ENCODE measurements at regions not wholly inside any gene's neighbourhood (a gene's known extent, or its start where the extent isn't known, plus 50 kb on each side); places are given as distances from the start of the nearest gene placed in this dataset.
"Not testable (repeated sequence)": the region's sequence is repeated elsewhere in the genome, so short reads cannot be mapped to it uniquely, and the experiment has no call there.

DNA sequence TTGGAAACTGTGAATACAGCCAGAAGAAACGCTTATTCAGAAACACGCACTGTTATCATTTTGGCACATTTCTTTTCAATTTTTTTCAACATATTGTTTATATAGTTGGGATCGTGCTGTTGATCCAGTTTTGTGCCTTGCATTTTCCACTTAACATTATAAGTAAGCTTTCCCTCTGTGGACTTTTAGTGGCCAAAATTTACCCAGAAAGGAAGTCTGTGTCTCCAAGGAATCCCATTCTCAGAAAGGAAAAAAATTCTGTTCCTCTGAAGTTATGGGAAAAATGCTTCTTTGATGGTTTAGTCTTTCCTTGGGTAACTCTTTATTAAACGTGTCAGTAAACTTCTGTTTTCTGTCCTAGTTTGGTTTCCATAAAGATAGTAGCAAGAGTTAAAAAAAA, 280.0 kb downstream of the REEP3 start:
- H3K4me3 ChIP-seq (ENCODE audit: low read length): no peak overlapping the region
- no peak for TF ChIP-seq ZNF274 (IDR thresholded peaks at IDR 0.05; ENCODE audit: low read depth, low read length)

DNA sequence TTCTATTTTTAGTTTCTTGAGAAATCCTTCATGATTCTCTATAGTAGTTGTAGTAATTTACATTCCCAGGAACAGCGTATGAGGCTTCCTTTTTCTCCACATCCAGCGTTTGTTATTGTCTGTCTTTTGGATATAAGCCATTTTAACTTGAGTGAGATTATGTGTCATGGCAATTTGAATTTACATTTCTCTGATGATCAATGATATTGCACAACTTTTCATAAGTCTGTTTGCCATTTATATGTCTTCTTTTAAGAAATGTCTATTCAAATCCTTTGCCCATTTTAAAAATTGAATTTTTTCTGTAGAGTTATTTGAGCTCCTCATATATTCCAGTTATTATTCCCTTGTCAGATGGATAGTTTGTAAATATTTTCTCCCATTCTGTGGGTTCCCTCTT, 285.1 kb downstream of the REEP3 start:
- no peak for TF ChIP-seq ZNF274 (IDR thresholded peaks at IDR 0.05; ENCODE audit: low read depth, low read length)
- no peak overlapping the region for H3K4me3 ChIP-seq (ENCODE audit: low read length)

DNA sequence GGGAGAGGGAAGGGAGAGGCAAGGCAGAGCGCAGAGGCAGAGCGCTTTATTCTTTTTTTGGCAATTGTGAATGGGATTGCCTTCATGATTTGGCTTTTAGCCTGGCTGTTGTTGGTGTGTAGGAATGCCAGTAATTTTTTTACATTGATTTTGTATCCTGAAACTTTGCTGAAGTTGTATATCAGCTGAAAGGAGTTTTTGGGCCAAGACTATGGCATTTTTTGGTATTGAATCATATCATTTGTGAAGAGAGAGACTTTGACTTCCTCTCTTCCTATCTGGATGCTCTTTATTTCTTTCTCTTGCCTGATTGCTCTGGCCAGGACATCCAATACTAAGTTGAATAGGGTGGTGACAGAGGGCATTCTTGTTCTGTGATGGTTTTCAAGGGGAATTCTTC, 291.3 kb downstream of the REEP3 start:
- TF ChIP-seq ZNF274 (IDR thresholded peaks at IDR 0.05; ENCODE audit: low read depth, low read length): no peak

DNA sequence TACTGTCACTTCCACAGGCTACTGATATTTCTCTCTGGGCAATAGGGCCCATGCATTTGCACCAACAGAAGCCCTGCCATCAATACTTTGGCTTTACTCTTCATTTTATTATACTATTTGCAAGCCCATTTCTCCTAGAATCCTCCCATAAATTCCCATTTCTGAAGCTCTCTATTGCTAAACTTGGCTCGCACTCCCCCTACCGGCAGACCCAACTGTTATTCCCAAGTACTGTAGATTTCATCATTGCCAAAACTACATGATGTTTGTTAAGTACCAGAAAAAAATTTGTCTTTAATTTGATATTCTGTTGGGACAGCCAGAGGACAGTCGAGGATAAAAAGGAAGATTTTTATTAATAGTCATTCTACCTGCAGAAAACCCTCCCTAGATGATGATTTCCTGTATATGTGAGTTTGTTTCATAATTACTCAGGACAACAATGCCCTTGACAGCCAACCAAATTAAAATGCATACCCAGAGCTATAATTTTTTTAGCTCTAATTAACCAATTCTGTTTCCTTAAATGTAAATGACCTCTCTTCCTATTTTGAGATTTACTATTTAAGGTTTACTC, 298.6 kb downstream of the REEP3 start:
- TF ChIP-seq ZNF274 (IDR thresholded peaks at IDR 0.05; ENCODE audit: low read depth, low read length): no peak
- H3K4me3 ChIP-seq (ENCODE audit: low read length): no peak overlapping the region

More for the DNA sequence above, 291.3 kb downstream of the REEP3 start:
- no peak overlapping the region for H3K4me3 ChIP-seq (ENCODE audit: low read length)

DNA sequence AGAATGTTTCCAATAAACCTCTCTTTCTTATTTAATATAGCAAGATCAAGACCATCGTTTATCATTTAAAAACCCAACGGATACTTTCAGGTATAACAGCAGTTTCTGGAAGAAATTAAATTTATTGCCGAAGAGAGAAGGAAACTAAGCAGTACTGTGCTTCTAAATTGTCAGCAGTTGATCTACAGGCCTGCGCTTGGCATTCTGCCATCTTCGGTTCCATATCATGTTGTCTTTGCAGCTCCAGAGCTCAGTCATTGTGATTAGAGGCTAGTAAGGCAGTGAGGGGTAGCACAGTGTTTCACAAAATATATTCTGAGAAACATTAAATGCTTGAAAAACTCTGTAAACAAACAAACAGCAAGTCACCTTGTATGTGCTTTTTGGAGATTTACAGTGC, 301.3 kb downstream of the REEP3 start:
- no peak for TF ChIP-seq ZNF274 (IDR thresholded peaks at IDR 0.05; ENCODE audit: low read depth, low read length)
- no peak overlapping the region for H3K4me3 ChIP-seq (ENCODE audit: low read length)

DNA sequence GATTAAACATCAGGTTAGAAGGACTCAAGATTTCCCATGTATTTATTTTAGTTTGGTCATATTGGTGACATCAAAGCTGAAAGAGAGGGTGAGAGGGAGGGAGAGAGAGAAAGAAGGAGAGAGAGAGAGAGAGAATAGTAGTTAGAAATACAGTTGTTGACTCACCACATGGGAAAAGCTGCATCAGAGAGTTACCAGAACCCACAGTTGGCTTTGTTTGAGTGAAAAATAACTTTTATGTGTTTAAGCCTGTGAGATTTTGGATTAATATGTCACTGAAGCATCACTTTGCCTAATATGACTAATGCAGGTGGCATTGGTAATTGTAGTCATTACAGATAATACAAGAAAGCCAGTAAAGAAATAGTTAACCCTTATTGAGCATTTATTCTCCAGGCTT, 303.9 kb downstream of the REEP3 start:
- H3K4me3 ChIP-seq (ENCODE audit: low read length): no peak overlapping the region
- TF ChIP-seq ZNF274 (IDR thresholded peaks at IDR 0.05; ENCODE audit: low read depth, low read length): no peak

DNA sequence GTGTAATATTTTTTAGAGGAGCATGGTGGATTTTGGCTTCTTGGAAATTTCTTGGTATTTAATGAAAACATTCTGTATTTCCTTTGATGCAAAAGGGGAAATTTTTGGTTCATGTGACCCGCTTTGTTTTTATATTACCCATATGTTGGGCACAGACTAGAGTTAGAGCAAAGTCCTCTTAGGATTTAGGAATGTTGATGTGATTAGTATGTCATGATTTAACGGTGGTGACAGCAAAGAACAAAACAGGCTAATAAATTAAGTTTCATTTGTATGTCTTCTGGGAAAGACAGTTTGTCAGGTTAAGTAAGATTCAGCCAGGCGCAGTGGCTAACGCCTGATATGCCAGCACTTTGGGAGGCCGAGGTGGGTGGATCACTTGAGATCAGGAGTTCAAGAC, 304.6 kb downstream of the REEP3 start:
- no peak for TF ChIP-seq ZNF274 (IDR thresholded peaks at IDR 0.05; ENCODE audit: low read depth, low read length)
- H3K4me3 ChIP-seq (ENCODE audit: low read length): no peak overlapping the region

DNA sequence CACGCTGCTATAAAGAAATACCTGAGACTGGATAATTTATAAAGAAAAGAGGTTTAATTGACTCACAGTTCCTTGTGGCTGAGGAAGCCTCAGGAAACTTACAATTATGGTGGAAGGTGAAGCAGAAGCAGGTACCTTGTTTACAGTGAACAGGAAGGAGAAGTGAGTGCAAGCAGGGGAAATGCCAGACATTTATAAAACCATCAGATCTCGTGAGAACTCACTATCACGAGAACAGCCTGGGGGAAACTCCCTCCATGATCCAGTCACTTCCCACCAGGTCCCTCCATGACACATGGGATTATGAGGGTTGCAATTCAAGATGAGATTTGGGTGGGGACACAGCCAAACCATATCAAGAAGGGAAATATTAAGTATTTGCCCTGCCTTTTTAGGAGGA, 305.8 kb downstream of the REEP3 start:
- not testable (repeated sequence) for H3K4me3 ChIP-seq (ENCODE audit: low read length)

DNA sequence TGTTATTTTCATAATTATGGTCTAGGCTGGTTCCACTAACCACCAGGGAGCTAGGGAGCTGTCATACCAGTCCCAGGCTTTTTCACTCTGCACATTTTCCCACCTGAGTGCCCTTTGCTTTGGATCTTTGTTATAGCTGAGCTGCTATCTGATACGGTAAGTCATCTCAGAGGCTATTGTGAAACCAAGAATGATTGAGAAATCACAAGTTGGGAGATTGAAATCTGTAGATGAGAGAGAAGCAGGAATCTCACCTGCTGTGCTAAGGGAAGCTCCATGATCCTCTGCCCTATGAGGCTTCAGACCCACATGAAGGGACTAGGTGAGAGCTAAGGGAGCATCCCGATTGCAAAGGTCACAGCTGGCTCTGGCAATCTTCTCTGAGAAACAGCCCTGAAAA, 307.8 kb downstream of the REEP3 start:
- no peak for TF ChIP-seq ZNF274 (IDR thresholded peaks at IDR 0.05; ENCODE audit: low read depth, low read length)

DNA sequence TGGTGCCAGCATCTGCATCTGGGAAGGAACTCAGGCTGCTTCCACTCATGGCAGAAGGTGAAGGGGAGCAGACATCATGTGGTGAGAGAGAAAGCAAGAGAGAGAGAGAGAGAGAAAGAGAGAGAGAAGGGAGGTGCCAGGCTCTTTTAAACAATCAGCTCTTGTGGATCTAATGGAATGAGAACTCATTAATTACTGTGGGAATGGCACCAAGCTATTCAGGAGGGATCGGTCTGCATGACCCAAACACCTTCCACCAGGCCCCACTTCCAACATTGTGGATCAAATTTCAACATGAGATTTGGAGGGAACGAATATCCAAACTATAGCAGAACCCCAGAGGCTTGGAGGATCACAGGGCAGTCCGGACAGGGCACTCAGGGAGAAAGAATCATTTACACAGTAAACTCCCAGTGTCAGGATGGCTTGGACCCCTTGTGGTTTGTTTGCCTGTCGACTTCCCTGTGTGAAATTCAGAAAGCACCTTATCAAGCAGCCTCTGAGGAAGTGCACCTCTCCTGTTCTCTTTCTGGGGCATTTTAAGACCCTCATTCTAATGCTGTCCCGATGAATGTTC, 308.5 kb downstream of the REEP3 start:
- H3K4me3 ChIP-seq (ENCODE audit: low read length): no peak overlapping the region
- TF ChIP-seq ZNF274 (IDR thresholded peaks at IDR 0.05; ENCODE audit: low read depth, low read length): no peak

More for the DNA sequence above, 307.8 kb downstream of the REEP3 start:
- no peak overlapping the region for H3K4me3 ChIP-seq (ENCODE audit: low read length)

DNA sequence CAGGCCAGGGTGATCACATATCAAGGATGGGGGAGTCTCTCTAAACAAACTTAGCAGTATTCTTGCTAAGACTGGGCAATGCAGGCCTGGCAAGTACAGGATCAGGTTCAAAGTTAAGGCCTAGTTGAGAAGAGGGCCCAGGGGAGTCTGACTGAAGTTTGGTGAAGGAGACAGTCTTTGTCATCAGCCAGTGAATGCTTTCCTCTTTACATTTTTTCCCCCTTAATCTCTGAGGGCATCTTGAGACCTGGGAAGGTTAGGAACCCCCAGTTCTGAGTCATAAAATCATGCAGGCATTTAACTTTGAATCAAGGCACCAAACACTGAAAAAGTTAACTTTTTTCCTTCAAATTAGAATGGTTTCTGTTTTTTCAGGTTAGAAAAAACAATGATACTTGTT, 311.5 kb downstream of the REEP3 start:
- H3K4me3 ChIP-seq (ENCODE audit: low read length): no peak overlapping the region
- no peak for TF ChIP-seq ZNF274 (IDR thresholded peaks at IDR 0.05; ENCODE audit: low read depth, low read length)

DNA sequence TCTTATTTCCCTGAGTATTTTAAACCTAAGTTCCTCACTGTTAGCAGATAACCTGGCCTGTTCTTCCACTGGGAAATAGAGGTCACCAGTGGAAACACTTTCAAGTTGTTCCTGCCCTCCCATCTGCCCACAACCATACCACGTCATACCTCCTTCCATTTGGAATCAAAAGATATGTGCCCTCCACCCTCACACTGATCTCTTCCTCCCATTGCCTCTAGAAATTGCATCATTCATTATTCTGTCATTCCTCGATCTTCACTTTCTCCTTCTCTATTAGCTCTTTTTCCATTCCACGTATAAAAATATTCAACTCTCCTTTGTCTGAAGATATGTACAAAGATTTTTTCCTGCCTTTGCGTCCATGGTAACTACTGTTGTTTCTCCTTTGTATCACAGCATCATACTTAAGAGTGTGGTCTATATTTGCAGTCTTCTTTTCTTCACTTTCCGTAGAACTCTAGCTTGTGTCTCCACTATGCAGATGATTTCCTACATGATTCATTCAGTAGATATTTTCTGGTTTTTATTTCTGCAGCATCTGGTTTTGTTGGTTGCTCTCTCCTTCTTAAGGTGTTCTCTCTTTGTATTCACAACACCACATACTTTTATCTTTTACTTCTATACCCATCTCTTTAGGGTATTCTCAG, 312.3 kb downstream of the REEP3 start:
- no peak for TF ChIP-seq ZNF274 (IDR thresholded peaks at IDR 0.05; ENCODE audit: low read depth, low read length)

DNA sequence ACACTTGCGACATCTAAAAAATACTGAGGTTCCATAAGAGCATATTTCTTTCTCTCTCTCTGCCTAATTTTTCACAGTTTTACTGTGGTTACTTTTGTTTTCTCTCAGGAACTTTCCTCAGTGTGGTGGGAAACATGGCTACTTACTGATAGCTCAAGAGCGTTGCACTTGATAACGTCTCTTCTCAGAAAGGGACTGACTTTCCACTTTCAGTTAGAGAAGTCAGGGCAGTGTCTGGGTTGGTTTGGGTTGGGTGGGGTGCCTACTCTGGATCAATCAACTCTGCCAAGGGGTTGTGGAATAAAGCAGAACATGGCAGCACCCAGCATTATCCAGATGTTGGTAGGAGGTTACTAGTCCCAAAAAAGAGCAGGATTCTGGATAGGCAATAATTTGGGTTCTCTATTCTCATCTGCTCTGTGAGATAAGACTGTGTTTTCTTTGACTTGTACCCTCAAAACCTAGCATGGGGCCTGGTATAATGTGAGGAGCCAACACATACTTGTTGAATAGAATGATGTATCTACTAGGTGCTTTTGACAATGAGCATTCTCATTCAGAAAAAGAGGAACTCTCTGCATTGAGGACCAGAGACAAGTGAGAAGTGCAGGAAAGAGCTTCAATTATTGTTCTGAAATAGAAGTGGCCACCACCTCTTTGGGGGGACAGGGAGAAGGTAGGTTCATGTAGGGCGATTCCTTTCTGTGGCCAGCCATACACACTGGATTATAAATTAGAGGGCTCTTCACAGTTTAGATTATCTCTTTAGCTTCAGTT, 315.7 kb downstream of the REEP3 start:
- no peak overlapping the region for H3K4me3 ChIP-seq (ENCODE audit: low read length)
- TF ChIP-seq ZNF274 (IDR thresholded peaks at IDR 0.05; ENCODE audit: low read depth, low read length): no peak

More for the DNA sequence above, 312.3 kb downstream of the REEP3 start:
- no peak overlapping the region for H3K4me3 ChIP-seq (ENCODE audit: low read length)

DNA sequence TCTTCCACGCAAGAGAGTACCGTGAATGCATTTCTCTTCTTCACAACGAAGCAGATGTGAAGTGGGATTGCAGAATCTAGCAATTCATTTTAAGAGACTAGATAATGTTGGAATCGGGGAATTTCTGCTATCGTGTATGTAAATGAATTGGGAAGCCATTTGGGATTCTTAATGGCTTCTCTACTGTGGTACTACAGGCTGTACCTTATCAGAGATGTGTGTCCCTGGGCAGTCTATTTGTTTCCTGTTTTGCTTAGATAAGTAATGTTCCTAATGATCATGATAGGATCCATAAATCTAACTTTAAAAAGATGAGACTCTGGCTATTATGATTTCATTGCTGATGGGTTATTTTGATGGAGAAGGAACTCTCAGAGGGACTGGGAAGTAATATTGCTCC, 320.6 kb downstream of the REEP3 start:
- no peak overlapping the region for H3K4me3 ChIP-seq (ENCODE audit: low read length)
- TF ChIP-seq ZNF274 (IDR thresholded peaks at IDR 0.05; ENCODE audit: low read depth, low read length): no peak

DNA sequence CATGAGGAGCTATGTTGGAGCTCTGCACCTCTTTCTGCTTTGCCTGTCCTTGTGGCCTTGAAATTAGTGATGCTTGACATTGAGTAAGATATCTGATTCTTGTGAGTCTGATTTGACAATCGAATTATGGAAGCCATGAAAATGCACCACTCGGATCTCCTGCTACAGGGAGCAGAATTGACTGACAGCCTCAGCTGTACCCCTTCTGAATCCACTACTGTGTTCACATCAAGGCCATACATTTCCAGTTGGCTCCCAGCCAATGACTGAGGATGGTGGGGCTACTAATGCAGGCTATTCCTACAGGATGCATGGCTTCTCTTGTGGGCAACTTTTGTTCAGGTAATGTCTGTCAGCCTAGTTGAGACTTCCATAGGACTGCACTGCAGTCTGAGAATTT, 321.9 kb downstream of the REEP3 start:
- TF ChIP-seq ZNF274 (IDR thresholded peaks at IDR 0.05; ENCODE audit: low read depth, low read length): no peak
- no peak overlapping the region for H3K4me3 ChIP-seq (ENCODE audit: low read length)

DNA sequence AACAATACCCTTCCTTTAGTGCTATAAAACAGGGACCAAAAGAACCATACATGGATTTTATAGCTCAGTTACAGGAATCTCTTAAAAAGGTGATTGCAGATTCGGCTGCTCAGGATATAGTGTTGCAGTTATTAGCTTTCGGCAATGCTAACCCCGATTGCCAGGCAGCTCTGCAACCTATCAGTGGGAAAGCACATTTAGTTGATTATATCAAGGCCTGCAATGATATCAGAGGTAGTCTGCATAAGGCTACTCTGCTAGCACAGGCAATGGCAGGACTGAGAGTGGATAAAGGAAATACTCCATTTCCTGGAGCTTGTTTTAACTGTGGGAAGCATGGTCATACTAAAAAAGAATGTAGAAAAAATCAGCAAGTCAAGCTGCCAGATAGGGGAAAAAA, 327.7 kb downstream of the REEP3 start:
- H3K4me3 ChIP-seq (ENCODE audit: low read length): not testable (repeated sequence)

Data from GM08714 (cell line).